MM.1S (cell line): ENCODE measurements at regions not wholly inside any gene's neighbourhood (a gene's known extent, or its start where the extent isn't known, plus 50 kb on each side); places are given as distances from the start of the nearest gene placed in this dataset.

Experiments
- DNase-seq: peaks from one replicate; pipeline ENCODE4 v3.0.0-alpha.2; 2015
- H2AFZ ChIP-seq: fragments of 300-600 bp; sonication (generic); 2 replicates; pipeline ENCODE4 v1.6.0; 2016; ENCODE audit warnings: antibody characterized with exemption, low read length
- H3F3A ChIP-seq: fragments of 300-600 bp; sonication (generic); 2 replicates; pipeline ENCODE4 v1.6.1; 2016; ENCODE audit warnings: mild to moderate bottlenecking, antibody characterized with exemption, low read length, moderate library complexity, mixed read lengths; ENCODE audit not compliant: insufficient read depth
- H3K27ac ChIP-seq: fragments of 300-600 bp; sonication (generic); 2 replicates; pipeline ENCODE4 v1.5.1; 2016; ENCODE audit warnings: mild to moderate bottlenecking, low read length
- H3K27me3 ChIP-seq: fragments of 300-600 bp; sonication (generic); replicated peaks from 2 replicates; pipeline ENCODE4 v1.6.0; 2016; ENCODE audit warnings: low read length; ENCODE audit not compliant: insufficient read depth
- H3K36me3 ChIP-seq: fragments of 300-600 bp; sonication (generic); replicated peaks from 2 replicates; pipeline ENCODE4 v1.6.1; 2016; ENCODE audit warnings: mild to moderate bottlenecking, low read length, mixed read lengths; ENCODE audit not compliant: insufficient read depth
- H3K4me1 ChIP-seq: fragments of 300-600 bp; sonication (generic); 2 replicates; pipeline ENCODE4 v1.6.1; 2016; ENCODE audit warnings: low read length, mixed read lengths
- H3K4me2 ChIP-seq: fragments of 300-600 bp; sonication (generic); 2 replicates; pipeline ENCODE4 v1.6.0; 2016; ENCODE audit warnings: low read depth, low read length
- H3K4me3 ChIP-seq: fragments of 300-600 bp; sonication (generic); 2 replicates; pipeline ENCODE4 v1.5.1; 2016; ENCODE audit warnings: low read length, mixed read lengths
- H3K79me2 ChIP-seq: fragments of 300-600 bp; sonication (generic); 2 replicates; pipeline ENCODE4 v1.6.1; 2016; ENCODE audit warnings: mixed run types, low read length, mixed read lengths
- H3K9ac ChIP-seq: fragments of 300-600 bp; sonication (generic); 2 replicates; pipeline ENCODE4 v1.6.1; 2016; ENCODE audit warnings: low read length, mixed read lengths
- H3K9me2 ChIP-seq: fragments of 300-600 bp; sonication (generic); replicated peaks from 2 replicates; pipeline ENCODE4 v1.6.1; 2016; ENCODE audit warnings: mild to moderate bottlenecking, low read length, mixed read lengths; ENCODE audit not compliant: insufficient read depth
- H3K9me3 ChIP-seq: fragments of 300-600 bp; sonication (generic); replicated peaks from 2 replicates; pipeline ENCODE4 v1.6.1; 2016; ENCODE audit warnings: mild to moderate bottlenecking, low read length, mixed read lengths; ENCODE audit not compliant: insufficient read depth
- H4K20me1 ChIP-seq: fragments of 300-600 bp; sonication (generic); 2 replicates; pipeline ENCODE4 v1.6.1; 2016; ENCODE audit warnings: mild to moderate bottlenecking, low read length, moderate library complexity, mixed read lengths; ENCODE audit not compliant: insufficient read depth
- EZH2 ChIP-seq: fragments of 300-600 bp; sonication (generic); optimal IDR thresholded peaks from 2 replicates; pipeline ENCODE3; 2017; ENCODE audit warnings: low read depth, mild to moderate bottlenecking, antibody characterized with exemption, low read length, mixed read lengths
- EZH2phosphoT487 ChIP-seq: fragments of 300-600 bp; sonication (generic); IDR thresholded peaks from 2 replicates; pipeline ENCODE4 v1.6.1; 2018; ENCODE audit warnings: antibody characterized with exemption, low read length
- TF ChIP-seq, protein P1 (sequence below): fragments of 300-600 bp; sonication (generic); IDR thresholded peaks from 2 replicates; pipeline ENCODE4 v1.5.1; 2016; ENCODE audit warnings: antibody characterized with exemption, low read length, mixed read lengths

DNA sequence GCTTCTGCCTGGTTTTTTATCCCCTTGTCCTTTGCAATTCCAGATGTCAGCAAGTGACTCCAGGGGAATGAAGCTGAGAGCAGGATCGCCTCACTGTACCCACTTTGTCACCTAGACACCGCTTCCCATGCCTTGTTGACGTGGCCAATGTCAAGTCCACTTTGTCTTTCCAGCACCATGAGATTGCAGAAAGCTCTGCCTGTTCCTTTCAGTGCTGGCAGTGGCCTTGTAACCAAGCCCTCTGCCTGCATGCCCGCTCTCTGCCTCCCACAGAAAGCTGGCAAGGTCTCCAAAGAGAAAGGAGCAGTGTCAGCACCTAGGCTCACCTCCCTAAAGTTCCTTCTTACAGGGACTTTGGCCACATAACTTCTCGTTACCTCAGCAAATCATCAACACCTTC lies 282.2 kb upstream of the ST6GAL2 start:
- H2AFZ ChIP-seq = no peak overlapping the region
- TF ChIP-seq, protein P1, sequence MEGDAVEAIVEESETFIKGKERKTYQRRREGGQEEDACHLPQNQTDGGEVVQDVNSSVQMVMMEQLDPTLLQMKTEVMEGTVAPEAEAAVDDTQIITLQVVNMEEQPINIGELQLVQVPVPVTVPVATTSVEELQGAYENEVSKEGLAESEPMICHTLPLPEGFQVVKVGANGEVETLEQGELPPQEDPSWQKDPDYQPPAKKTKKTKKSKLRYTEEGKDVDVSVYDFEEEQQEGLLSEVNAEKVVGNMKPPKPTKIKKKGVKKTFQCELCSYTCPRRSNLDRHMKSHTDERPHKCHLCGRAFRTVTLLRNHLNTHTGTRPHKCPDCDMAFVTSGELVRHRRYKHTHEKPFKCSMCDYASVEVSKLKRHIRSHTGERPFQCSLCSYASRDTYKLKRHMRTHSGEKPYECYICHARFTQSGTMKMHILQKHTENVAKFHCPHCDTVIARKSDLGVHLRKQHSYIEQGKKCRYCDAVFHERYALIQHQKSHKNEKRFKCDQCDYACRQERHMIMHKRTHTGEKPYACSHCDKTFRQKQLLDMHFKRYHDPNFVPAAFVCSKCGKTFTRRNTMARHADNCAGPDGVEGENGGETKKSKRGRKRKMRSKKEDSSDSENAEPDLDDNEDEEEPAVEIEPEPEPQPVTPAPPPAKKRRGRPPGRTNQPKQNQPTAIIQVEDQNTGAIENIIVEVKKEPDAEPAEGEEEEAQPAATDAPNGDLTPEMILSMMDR = no peak
- TF ChIP-seq EZH2 (no peak), EZH2phosphoT487 (no peak)
- H3K36me3 ChIP-seq = no peaks in the 10 kb centered on the region
- H3K27ac ChIP-seq = no peak overlapping the region
- H3K4me2 ChIP-seq = no peak overlapping the region
- no peak overlapping the region for H3K4me3 ChIP-seq
- no peaks in the 10 kb centered on the region for H3K27me3 ChIP-seq
- no peaks in the 10 kb centered on the region for H3K9me2 ChIP-seq
- H3K4me1 ChIP-seq = no peaks in the 10 kb centered on the region
- no peak overlapping the region for H3K9ac ChIP-seq
- no peaks in the 10 kb centered on the region for H3F3A ChIP-seq
- DNase-seq = no peak
- no peaks in the 10 kb centered on the region for H4K20me1 ChIP-seq
- H3K9me3 ChIP-seq = no peaks in the 10 kb centered on the region
- H3K79me2 ChIP-seq = no peaks in the 10 kb centered on the region

DNA sequence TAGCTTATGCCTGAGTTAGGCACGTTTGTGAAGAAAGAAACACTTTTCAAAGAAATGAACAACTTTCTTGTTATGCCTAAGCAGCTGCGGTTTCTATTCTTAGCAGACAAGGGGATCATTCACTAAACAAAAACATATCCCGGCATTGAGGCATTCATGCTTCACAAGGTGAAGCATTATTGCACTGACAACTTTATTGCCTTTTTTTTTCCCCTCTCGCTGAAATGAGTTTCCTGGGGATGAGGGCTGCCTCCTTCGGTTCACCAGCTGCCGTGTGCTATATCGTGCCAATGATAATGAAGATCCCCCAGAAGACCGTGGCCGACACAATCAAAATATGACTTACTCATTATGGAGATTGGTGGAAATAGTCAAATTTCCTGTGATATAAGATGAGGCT lies 288.2 kb upstream of the ST6GAL2 start:
- no peak for TF ChIP-seq EZH2phosphoT487
- TF ChIP-seq, protein P1 = no peak
- TF ChIP-seq EZH2 = no peak
- H3K4me1 ChIP-seq = no peaks in the 10 kb centered on the region
- H3K27ac ChIP-seq = no peak overlapping the region
- no peaks in the 10 kb centered on the region for H3K9me2 ChIP-seq
- no peaks in the 10 kb centered on the region for H3K36me3 ChIP-seq
- H3F3A ChIP-seq = no peaks in the 10 kb centered on the region
- no peaks in the 10 kb centered on the region for H3K79me2 ChIP-seq
- H4K20me1 ChIP-seq = no peaks in the 10 kb centered on the region
- H3K4me2 ChIP-seq = no peak overlapping the region
- no peaks in the 10 kb centered on the region for H3K27me3 ChIP-seq
- DNase-seq = no peak
- no peaks in the 10 kb centered on the region for H3K9me3 ChIP-seq
- no peak overlapping the region for H2AFZ ChIP-seq
- no peak overlapping the region for H3K4me3 ChIP-seq
- H3K9ac ChIP-seq = no peak overlapping the region

DNA sequence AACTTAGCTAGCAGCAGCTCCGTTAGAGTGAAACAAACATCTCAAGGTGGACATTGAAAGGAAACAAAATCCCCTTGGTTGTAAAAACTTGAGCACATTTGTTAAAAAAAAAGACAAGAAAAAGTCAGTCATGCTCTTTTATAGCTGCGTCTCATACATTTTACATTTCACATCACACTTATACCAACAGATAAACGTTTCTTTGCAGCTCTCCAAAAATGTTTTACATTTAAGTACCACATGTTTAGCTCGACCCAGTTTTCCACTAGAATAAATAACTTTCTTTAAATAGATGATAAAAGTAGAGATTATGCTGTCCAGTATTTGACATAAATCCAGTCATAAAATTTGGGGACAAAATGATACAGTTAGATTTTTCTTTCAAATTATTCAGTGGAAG lies 297.0 kb upstream of the ST6GAL2 start:
- TF ChIP-seq, protein P1 = no peak
- TF ChIP-seq EZH2phosphoT487 (no peak), EZH2 (no peak)
- H3K4me1 ChIP-seq = no peaks in the 10 kb centered on the region
- DNase-seq = no peak
- no peaks in the 10 kb centered on the region for H3F3A ChIP-seq
- H3K27ac ChIP-seq = no peak overlapping the region
- H3K9me3 ChIP-seq = no peaks in the 10 kb centered on the region
- H3K9me2 ChIP-seq = no peaks in the 10 kb centered on the region
- H3K9ac ChIP-seq = no peak overlapping the region
- H3K36me3 ChIP-seq = no peaks in the 10 kb centered on the region
- H3K27me3 ChIP-seq = no peaks in the 10 kb centered on the region
- no peak overlapping the region for H3K4me2 ChIP-seq
- no peaks in the 10 kb centered on the region for H3K79me2 ChIP-seq
- H2AFZ ChIP-seq = no peak overlapping the region
- H3K4me3 ChIP-seq = no peak overlapping the region
- H4K20me1 ChIP-seq = no peaks in the 10 kb centered on the region

DNA sequence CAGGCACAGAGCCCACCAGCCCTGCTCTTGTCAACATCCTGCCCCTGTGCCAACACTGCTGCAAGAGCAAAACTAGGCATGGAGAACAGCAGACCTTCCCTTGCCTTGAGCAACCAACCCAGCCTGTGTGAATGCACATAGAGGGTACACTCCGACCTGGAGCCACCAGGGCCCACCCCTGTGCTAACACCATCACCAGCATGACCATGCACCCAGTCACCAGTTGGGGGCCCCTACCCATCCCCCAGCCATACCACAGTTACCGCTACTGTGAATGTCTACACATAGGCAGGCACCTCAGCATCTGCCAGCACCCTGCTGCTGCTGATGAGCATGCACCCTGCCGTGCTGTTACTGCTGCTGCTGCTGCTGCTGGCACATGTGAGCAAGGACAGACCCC lies 301.9 kb upstream of the ST6GAL2 start:
- no peaks in the 10 kb centered on the region for H3K27me3 ChIP-seq
- TF ChIP-seq EZH2 (no peak), EZH2phosphoT487 (no peak)
- TF ChIP-seq, protein P1 = no peak
- H4K20me1 ChIP-seq = no peaks in the 10 kb centered on the region
- H3K9me3 ChIP-seq = no peaks in the 10 kb centered on the region
- no peak overlapping the region for H2AFZ ChIP-seq
- no peak overlapping the region for H3K27ac ChIP-seq
- no peaks in the 10 kb centered on the region for H3F3A ChIP-seq
- no peak overlapping the region for H3K9ac ChIP-seq
- H3K4me3 ChIP-seq = no peak overlapping the region
- no peaks in the 10 kb centered on the region for H3K9me2 ChIP-seq
- H3K4me1 ChIP-seq = no peaks in the 10 kb centered on the region
- no peak for DNase-seq
- no peaks in the 10 kb centered on the region for H3K36me3 ChIP-seq
- no peak overlapping the region for H3K4me2 ChIP-seq
- H3K79me2 ChIP-seq = no peaks in the 10 kb centered on the region
